Neural cell (in vitro differentiated cells): ENCODE measurements at regions not wholly inside any gene's neighbourhood (a gene's known extent, or its start where the extent isn't known, plus 50 kb on each side); places are given as distances from the start of the nearest gene placed in this dataset.

Source experiments
- H2AFZ ChIP-seq: fragments of 200-600, 300-800 bp; sonication (generic), shearing (Covaris generic); 2 replicates; pipeline ENCODE4 v1.6.0; 2014; ENCODE audit warnings: low read depth, mild to moderate bottlenecking, antibody characterized with exemption, low read length, moderate library complexity
- H3F3A ChIP-seq: fragments of 200-600 bp; shearing (Covaris generic); 2 replicates; pipeline ENCODE4 v1.6.1; 2016; ENCODE audit warnings: mild to moderate bottlenecking, moderate library complexity, mixed read lengths, antibody characterized with exemption, low read length; ENCODE audit not compliant: insufficient read depth, poor library complexity, severe bottlenecking
- H3K27ac ChIP-seq: fragments of 200-600, 300-800 bp; sonication (generic), shearing (Covaris generic); 2 replicates; pipeline ENCODE4 v1.5.1; 2014; ENCODE audit warnings: mild to moderate bottlenecking, low read length, moderate library complexity
- H3K27me3 ChIP-seq: fragments of 300-800, 200-600 bp; sonication (generic), shearing (Covaris generic); 2 replicates; pipeline ENCODE4 v1.6.0; 2014; ENCODE audit warnings: mild to moderate bottlenecking, low read depth, low read length, moderate library complexity; ENCODE audit not compliant: insufficient read depth
- H3K36me3 ChIP-seq: fragments of 300-800, 200-600 bp; sonication (generic), shearing (Covaris generic); 2 replicates; pipeline ENCODE4 v1.5.1; 2014; ENCODE audit warnings: mild to moderate bottlenecking, antibody characterized with exemption, low read length, moderate library complexity; ENCODE audit not compliant: insufficient read depth
- H3K4me2 ChIP-seq: fragments of 300-800, 200-600 bp; sonication (generic), shearing (Covaris generic); 2 replicates; pipeline ENCODE4 v1.6.0; 2014; ENCODE audit warnings: mild to moderate bottlenecking, low read length
- H3K4me3 ChIP-seq: fragments of 300-800, 200-600 bp; sonication (generic), shearing (Covaris generic); 2 replicates; pipeline ENCODE4 v1.5.1; 2014; ENCODE audit warnings: mild to moderate bottlenecking, low read length, moderate library complexity
- H3K79me2 ChIP-seq: fragments of 200-600 bp; shearing (Covaris generic); replicated peaks from 2 replicates; pipeline ENCODE4 v1.6.0; 2014; ENCODE audit warnings: mild to moderate bottlenecking, low read length, moderate library complexity; ENCODE audit not compliant: insufficient read depth
- H3K9ac ChIP-seq: fragments of 300-800, 200-600 bp; sonication (generic), shearing (Covaris generic); 2 replicates; pipeline ENCODE4 v1.6.1; 2016; ENCODE audit warnings: mild to moderate bottlenecking, low read length, mixed read lengths
- H3K9me2 ChIP-seq: fragments of 200-600 bp; shearing (Covaris generic); 2 replicates; pipeline ENCODE4 v1.6.1; 2016; ENCODE audit warnings: mild to moderate bottlenecking, low read length, mixed read lengths; ENCODE audit not compliant: insufficient read depth
- H3K9me3 ChIP-seq: fragments of 200-600, 300-800 bp; sonication (generic), shearing (Covaris generic); 2 replicates; pipeline ENCODE4 v1.6.1; 2016; ENCODE audit warnings: mild to moderate bottlenecking, mixed run types, low read length, moderate library complexity, mixed read lengths
- H4K20me1 ChIP-seq: fragments of 200-600 bp; shearing (Covaris generic); 2 replicates; pipeline ENCODE4 v1.6.1; 2016; ENCODE audit warnings: mild to moderate bottlenecking, mixed run types; ENCODE audit not compliant: insufficient read depth
- CTCF ChIP-seq: fragments of 450-650 bp; IDR thresholded peaks from 2 replicates; pipeline ENCODE4 v1.5.1; 2014; ENCODE audit warnings: antibody characterized with exemption, mild to moderate bottlenecking, moderate library complexity; ENCODE audit not compliant: poor library complexity, severe bottlenecking
- EP300 ChIP-seq: fragments of 450-650 bp; conservative IDR thresholded peaks from 2 replicates; pipeline ENCODE4 v1.6.1; 2014; ENCODE audit warnings: antibody characterized with exemption, mild to moderate bottlenecking, moderate library complexity; ENCODE audit not compliant: poor library complexity, severe bottlenecking
- EZH2 ChIP-seq: fragments of 200-600, 300-800 bp; shearing (Covaris generic), sonication (generic); IDR thresholded peaks from 2 replicates; pipeline ENCODE4 v1.6.1; 2014; ENCODE audit warnings: antibody characterized with exemption, low read length, borderline replicate concordance, mild to moderate bottlenecking; ENCODE audit not compliant: insufficient read depth, poor library complexity, severe bottlenecking
- MXI1 ChIP-seq: fragments of 450-650 bp; conservative IDR thresholded peaks from 2 replicates; pipeline ENCODE4 v1.6.1; 2014; ENCODE audit warnings: antibody characterized with exemption, mild to moderate bottlenecking; ENCODE audit not compliant: poor library complexity, severe bottlenecking
- POLR2AphosphoS5 ChIP-seq: IDR thresholded peaks from 2 replicates; pipeline ENCODE4 v1.6.1; 2012
- RAD21 ChIP-seq: fragments of 450-650 bp; conservative IDR thresholded peaks from 2 replicates; pipeline ENCODE4 v1.6.1; 2014; ENCODE audit warnings: antibody characterized with exemption, mild to moderate bottlenecking, moderate library complexity
- SMC3 ChIP-seq: fragments of 450-650 bp; conservative IDR thresholded peaks from 2 replicates; pipeline ENCODE4 v1.6.1; 2014; ENCODE audit warnings: antibody characterized with exemption, mild to moderate bottlenecking, moderate library complexity; ENCODE audit not compliant: poor library complexity
- TAF1 ChIP-seq: IDR thresholded peaks from 2 replicates; pipeline ENCODE4 v1.6.1; 2012; ENCODE audit warnings: low read depth
- TF ChIP-seq, protein P1 (sequence below): IDR thresholded peaks from 2 replicates; pipeline ENCODE4 v1.6.1; 2012; ENCODE audit warnings: borderline replicate concordance

- H3K27me3 ChIP-seq, result no peaks in the 10 kb centered on the region
- H3K9ac ChIP-seq, result no peak overlapping the region
- no peak overlapping the region for H2AFZ ChIP-seq
- no peaks in the 10 kb centered on the region for H4K20me1 ChIP-seq
- no peak overlapping the region for H3K27ac ChIP-seq
- no peaks in the 10 kb centered on the region for H3F3A ChIP-seq
- H3K4me3 ChIP-seq, result no peak overlapping the region
- TF ChIP-seq EZH2 (no peak), MXI1 (no peak), TAF1 (no peak), RAD21 (no peak), POLR2AphosphoS5 (no peak), SMC3 (no peak)
- H3K4me2 ChIP-seq, result no peak overlapping the region
- no peaks in the 10 kb centered on the region for H3K79me2 ChIP-seq
- H3K36me3 ChIP-seq, result no peaks in the 10 kb centered on the region
- no peaks in the 10 kb centered on the region for H3K9me2 ChIP-seq
- H3K9me3 ChIP-seq, result no peaks in the 10 kb centered on the region
Observed at GRCh38 chr9:95609426-95609825, 92.7 kb upstream of the PTCH1 start.

DNA sequence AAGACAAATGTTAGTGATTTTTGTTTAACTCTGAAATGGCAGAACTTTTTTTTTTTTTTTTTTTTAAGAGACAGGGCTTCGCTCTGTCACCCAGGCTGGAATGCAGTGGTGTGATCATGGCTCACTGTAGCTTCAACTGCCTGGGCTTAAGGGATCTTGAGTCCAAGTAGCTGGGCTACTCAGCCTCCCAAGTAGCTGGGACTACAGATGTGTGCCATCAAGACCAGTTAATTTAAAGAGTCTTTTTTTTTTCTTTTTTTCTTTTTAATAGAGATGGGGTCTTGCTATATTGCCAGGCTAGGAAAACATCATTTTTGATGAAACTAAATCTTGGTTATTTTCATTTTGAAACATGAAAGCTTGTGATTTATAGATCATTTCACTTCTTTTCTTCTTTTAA, 91.6 kb upstream of the PTCH1 start:
- Histone ChIP-seq H3F3A (no peaks in the 10 kb centered on the region), H3K27ac (no peak overlapping the region), H3K9ac (no peak overlapping the region), H3K4me3 (no peak overlapping the region), H3K36me3 (no peaks in the 10 kb centered on the region), H2AFZ (no peak overlapping the region), H3K79me2 (no peaks in the 10 kb centered on the region), H3K9me3 (no peaks in the 10 kb centered on the region), H4K20me1 (no peaks in the 10 kb centered on the region), H3K4me2 (no peak overlapping the region), H3K9me2 (no peaks in the 10 kb centered on the region), H3K27me3 (no peaks in the 10 kb centered on the region)
- TF ChIP-seq EZH2, result no peak
- no peak for TF ChIP-seq RAD21
- no peak for TF ChIP-seq EP300
- TF ChIP-seq MXI1, result no peak
- no peak for TF ChIP-seq POLR2AphosphoS5
- no peak for TF ChIP-seq SMC3
- no peak for TF ChIP-seq CTCF
- TF ChIP-seq TAF1, result no peak
- TF ChIP-seq, protein P1, sequence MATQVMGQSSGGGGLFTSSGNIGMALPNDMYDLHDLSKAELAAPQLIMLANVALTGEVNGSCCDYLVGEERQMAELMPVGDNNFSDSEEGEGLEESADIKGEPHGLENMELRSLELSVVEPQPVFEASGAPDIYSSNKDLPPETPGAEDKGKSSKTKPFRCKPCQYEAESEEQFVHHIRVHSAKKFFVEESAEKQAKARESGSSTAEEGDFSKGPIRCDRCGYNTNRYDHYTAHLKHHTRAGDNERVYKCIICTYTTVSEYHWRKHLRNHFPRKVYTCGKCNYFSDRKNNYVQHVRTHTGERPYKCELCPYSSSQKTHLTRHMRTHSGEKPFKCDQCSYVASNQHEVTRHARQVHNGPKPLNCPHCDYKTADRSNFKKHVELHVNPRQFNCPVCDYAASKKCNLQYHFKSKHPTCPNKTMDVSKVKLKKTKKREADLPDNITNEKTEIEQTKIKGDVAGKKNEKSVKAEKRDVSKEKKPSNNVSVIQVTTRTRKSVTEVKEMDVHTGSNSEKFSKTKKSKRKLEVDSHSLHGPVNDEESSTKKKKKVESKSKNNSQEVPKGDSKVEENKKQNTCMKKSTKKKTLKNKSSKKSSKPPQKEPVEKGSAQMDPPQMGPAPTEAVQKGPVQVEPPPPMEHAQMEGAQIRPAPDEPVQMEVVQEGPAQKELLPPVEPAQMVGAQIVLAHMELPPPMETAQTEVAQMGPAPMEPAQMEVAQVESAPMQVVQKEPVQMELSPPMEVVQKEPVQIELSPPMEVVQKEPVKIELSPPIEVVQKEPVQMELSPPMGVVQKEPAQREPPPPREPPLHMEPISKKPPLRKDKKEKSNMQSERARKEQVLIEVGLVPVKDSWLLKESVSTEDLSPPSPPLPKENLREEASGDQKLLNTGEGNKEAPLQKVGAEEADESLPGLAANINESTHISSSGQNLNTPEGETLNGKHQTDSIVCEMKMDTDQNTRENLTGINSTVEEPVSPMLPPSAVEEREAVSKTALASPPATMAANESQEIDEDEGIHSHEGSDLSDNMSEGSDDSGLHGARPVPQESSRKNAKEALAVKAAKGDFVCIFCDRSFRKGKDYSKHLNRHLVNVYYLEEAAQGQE, result no peak

DNA sequence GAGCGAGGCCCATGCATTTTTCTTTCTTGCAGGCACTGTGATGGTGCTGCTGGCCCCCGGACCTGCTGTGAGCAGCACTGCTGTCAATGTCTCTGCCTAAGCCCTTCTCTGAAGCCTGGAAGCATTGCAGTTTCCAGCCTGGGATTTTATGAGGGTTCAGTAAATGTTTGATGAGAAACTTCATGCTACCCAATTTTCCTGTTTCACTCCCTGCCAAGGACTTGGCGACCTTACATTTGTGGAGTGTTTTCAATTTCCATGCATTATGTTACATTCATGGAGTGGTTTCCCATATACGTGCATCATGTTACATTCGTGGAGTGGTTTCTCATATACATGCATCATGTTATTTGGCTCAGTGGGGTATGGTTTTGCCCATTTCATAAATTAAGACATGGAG, 90.7 kb upstream of the PTCH1 start:
- H3K27me3 ChIP-seq, result no peaks in the 10 kb centered on the region
- no peaks in the 10 kb centered on the region for H3K9me3 ChIP-seq
- H3K9me2 ChIP-seq, result no peaks in the 10 kb centered on the region
- no peak for TF ChIP-seq TAF1
- TF ChIP-seq CTCF, result no peak
- no peak for TF ChIP-seq MXI1
- TF ChIP-seq EZH2, result no peak
- TF ChIP-seq, protein P1, result no peak
- TF ChIP-seq SMC3, result no peak
- no peak for TF ChIP-seq EP300
- TF ChIP-seq POLR2AphosphoS5, result no peak
- no peak for TF ChIP-seq RAD21
- H3K9ac ChIP-seq, result no peak overlapping the region
- no peak overlapping the region for H3K4me2 ChIP-seq
- H4K20me1 ChIP-seq, result no peaks in the 10 kb centered on the region
- H3F3A ChIP-seq, result no peaks in the 10 kb centered on the region
- H3K79me2 ChIP-seq, result no peaks in the 10 kb centered on the region
- no peaks in the 10 kb centered on the region for H3K36me3 ChIP-seq
- no peak overlapping the region for H3K4me3 ChIP-seq
- H2AFZ ChIP-seq, result no peak overlapping the region
- H3K27ac ChIP-seq, result no peak overlapping the region
